Activated CD4-positive, alpha-beta T cell treated with anti-CD3 and anti-CD28 coated beads for 4 hours (primary cell): ENCODE measurements at regions not wholly inside any gene's neighbourhood (a gene's known extent, or its start where the extent isn't known, plus 50 kb on each side); places are given as distances from the start of the nearest gene placed in this dataset.

Source experiments
- DNase-seq, 2 donors: peaks; one replicate each; pipeline ENCODE4 v3.0.0-alpha.2; 2020

DNA sequence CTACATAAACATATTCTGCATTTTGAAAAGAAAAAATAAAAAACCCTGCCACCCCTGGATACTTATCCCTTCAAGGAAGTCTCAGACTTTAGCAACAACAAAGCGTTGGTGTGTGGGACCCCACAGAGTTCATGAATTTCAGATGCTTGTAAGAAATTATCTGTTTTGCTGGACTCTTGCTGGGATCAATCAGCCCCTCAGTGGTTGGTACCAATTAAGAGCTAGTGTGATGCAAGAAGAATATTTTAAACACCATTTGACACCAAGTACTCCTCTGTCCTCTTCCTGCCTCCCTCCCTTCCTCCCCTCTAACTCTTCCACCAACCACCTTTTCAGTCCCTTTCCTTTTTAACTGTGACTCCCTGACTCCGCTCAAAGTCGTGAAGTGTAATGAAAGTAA, 51.5 kb downstream of the SST start:
- no peak for DNase-seq

GRCh38 chr3:187617213-187617612, 53.0 kb downstream of the SST start:
- DNase-seq, result no peak

DNA sequence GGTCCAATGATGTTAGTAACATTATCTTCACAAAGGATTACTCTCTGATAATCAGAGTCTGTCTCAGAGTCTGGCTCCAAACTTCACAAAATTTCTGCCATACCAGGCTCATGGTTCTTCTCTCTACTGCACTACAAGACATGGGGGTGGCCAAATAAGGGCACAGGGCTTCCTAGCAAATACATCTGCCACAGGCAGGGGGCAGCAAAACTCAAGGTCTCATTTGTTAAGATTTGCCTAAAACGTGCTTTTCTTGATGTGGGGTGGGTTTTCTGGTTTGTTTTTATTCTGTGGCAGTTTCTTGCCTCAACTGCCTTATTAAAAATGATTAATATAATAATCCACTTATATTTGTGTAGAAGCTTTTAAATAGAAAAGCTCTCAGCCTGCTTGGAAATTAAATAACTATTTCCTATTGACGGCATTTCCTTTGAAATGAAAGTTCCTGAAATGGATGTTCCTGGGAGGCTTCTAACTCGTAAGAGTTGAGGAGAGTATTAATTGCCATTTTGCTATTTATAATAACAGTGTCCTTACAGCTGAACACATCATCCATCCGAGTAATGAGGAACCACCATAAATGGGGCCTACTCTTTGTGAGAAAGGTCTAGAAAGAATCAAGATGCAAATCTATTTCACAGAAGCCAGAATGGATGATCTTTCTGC, 53.8 kb downstream of the SST start:
- DNase-seq, result peak; percentile 32 to 42

GRCh38 chr3:187615630-187616029, 54.6 kb downstream of the SST start:
- DNase-seq, result no peak

- no peak for DNase-seq
These were observed 57.5 kb downstream of the SST start for GRCh38 chr3:187612656-187613055.

DNA sequence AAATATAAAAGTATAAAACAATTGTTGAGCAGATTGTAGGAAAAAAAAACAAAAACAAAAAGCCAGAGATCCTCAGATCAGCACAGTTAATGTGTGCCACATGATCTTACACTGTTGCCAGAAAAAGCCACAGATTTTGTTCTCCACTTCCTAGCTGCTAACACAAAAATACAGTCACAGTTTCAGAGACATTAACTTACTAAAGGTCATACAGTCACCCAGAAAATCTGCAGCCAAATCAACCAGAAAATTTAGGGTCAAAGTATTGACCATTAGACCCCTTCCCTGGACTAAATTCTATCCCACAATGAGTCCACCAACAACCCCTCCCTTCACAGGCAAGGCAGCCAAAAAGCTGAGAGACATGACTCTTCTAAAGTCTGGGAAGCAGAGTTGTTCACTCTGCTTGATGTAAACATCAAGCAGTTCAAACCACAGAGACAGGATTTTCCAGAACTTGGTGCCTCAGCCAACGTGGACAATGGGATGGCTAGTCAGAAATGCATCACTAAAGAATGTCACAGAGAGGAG, 59.1 kb downstream of the SST start:
- no peak for DNase-seq

GRCh38 chr3:187594272-187594671, 75.9 kb downstream of the SST start:
- DNase-seq, result no peak

DNA sequence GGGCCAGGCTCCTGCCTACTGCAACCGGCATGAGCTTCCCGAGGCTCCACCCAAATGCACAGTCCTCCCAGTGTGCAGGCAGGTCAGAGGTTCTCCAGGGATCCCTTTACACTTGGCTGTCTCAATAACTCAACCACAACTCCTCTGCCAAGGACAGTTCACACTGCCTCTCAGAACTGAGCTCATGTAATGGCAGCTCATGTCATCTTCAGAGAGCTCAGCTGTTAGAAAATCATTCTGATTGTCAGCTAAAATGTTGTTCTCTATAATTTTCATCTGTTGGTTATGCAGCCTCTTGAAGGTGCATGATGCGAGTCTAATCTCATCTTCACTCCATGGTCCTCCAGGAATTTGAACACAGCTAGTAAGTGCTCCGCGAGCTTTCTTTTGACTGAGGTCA, 76.7 kb downstream of the SST start:
- DNase-seq, result no peak

- DNase-seq, result no peak
These were observed 79.2 kb downstream of the SST start for GRCh38 chr3:187590861-187591576.

DNA sequence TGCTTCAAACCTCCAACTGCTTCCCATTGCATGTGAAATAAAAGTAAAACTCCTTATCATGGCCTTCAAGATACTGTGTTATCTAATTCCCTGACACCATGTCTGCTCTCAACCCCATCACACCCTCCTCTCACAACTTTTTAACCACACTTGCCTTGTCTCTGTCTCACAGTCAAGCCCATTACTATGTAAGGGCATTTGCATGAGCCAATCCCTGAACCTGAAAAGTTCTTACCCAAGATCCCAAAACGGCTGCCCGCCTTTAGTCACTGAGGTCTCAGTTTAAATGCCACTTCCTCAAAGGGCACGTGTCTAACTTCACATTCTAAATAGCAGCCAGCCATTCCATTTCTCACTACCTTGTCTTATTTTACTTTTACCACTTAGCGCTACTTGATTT, 83.1 kb downstream of the SST start:
- DNase-seq, result no peak

DNA sequence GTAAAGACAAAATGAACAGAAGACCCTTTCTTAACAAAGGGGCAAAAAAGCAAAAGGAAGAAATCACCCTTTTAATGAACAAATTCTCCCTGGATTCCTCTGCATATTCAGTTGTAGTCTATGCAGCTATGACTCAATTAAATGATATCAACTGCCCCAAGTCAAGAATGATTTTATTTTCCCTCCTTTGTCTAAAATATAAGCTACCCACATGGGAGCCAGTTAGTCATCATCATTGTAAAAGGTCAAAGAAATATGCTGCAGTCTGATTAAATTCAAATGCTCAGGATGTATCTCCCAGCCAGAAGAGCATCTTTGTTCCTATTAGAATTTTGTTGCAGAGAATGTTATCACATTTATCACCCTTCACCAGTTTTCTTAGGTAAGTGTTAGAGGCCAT, 84.0 kb downstream of the SST start:
- DNase-seq, result no peak

DNA sequence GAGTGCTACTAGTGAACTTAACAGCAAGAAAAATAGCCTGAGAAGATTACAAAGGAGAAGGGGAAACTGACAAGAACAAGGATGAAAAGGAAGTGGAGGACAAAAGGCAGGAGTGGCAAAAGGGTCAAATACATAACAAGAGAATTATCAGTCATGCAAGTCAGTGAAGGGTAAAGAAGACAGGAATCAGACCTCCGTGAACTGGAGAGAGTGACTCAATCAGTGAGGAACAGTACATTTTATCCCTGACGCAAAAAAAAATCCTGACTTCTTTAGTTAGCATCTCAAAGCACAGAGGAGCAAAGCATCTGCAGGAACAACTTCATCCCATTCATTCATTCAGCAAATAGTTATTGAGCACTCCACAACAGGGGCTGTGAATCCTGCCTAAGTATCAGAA, 97.8 kb downstream of the SST start:
- DNase-seq, result no peak

- DNase-seq, result no peak
These were observed 98.5 kb downstream of the SST start for GRCh38 chr3:187571701-187572100.

DNA sequence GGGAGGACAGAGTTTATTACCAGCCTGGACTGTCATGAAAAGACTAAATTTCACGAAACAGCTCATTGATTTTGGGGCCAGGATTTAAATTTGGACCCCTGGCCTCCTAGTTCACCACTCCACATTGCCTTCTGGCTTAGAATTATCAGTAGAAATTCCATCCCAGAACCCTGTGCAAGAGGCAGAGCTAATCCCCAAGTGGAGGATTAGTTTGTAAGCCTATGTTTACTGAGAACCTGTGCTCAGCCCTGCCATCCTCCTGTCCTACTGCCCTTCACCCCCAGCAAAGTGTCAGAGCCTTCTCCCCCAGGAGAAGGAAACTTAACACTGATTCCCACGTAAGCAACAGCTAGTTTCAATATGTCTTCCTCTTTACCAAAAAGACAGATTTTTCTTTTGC, 99.4 kb downstream of the SST start:
- DNase-seq, result no peak

DNA sequence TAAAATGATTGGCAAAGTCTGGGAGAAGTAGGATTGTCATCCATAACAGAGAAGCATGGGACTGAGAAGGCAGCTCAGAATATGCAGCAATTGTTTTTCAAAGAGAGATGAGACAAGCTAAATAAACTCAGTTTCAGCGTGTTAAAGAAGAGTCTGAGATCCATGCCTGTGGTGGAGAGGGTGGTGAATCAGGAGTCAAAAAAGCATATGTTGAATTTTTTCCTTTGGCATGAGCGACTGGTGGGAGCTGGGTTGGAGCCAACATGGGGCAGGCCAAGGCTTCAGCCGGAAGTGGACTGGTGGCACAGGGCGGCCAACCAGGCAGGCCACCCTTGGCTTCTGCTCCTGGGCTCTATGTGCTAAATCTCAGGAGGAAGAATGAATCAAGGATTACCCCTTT, 102.0 kb downstream of the SST start:
- no peak for DNase-seq

DNA sequence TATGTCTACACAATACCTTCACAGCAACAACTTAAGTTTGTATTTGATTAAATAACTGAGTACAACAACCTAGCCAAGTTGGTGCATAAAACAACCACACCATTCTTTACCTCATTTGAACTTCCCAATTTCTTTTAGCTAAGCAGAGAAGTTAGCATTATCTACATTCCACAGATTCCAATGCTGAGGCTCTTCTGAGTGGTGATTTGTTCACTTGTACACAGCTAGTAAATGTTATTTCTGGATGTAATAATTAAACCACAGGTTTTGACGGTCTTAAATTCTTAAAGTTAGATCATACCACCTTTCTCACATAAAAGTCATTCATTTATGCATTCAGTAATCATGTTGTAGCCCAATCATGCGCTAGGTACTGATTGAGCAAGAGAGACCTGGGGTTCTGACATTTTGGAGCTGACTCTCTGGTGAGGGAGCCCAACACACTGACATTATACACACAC, 102.5 kb downstream of the SST start:
- DNase-seq, result no peak

DNA sequence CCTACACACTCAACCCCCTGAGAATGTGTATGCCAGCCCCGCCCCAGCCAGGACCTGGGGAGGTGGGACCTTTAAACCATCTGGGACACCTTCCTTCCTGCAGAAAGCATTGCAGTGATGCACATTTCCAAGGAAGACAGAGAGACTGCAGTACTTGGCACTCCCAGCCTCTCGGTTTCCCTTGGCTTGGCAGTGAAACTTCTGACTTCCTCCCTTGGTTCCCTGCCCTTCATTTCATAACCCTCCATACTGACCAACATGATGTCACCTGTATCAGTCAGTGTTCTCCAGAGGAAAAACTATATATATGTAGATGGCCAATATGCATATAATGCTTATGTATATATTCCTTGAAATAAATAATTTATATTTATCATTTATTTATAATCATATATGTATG, 103.2 kb downstream of the SST start:
- no peak for DNase-seq

- DNase-seq, result no peak
These were observed 104.5 kb downstream of the SST start for GRCh38 chr3:187565701-187566100.

DNA sequence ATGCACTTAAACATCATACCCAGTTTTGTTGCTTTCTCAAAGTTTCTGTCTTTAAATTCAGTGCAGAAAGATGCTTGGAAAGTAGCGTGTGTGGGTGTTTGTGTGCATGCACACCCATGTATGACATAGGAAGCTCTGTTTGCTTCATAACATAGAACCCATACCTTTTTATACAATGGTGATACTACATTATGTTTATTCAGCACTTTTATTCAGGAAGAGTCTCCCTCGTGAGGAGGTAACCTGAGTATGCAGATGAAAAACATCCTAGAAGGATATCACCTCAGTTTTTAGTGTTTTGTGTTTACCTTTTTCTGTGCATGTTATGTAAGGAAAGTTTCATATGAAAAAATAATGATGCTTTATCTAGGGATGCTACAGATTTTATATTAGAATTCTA, 111.2 kb downstream of the SST start:
- DNase-seq, result no peak

DNA sequence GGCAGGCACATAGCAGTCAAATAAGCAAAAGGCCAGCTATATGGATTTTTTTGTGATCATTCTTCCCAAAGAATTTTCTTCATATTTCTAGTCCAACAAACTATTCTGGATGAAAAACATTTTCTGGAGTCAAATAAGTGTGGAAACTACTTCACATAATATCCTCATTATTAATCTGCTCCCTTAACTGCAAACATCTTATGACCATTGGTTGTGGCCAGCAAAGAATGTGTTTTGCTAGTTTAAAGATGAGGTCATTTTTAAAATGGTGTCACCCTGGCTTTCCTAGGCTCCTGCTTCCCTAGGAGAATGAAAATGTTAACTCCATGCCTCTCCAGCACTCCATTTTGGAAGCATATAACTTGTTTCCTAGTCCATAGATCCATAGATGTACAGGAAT, 118.8 kb downstream of the SST start:
- no peak for DNase-seq

- DNase-seq, result no peak
These were observed 119.7 kb downstream of the SST start for GRCh38 chr3:187550446-187550845.

GRCh38 chr3:187545366-187545765, 124.8 kb downstream of the SST start:
- DNase-seq, result no peak

DNA sequence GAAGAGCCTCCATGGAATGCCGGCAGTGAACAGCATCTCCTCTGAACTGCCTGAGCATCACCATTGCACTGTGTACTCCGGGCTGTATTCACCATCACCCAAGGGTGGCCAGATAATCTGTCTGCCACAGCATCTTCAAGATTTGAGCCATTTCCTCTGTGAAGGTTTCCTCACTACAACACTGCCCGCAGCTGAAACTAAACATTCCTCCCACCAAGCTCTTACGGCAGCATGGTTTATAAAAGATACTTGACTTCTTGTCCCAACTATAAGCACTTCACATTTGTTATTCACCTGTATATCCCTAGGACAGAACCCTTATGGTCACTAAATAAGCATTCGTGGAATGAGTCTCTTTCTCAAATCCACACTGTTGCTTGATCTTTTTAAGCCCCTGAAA, 125.9 kb downstream of the SST start:
- DNase-seq, result no peak

DNA sequence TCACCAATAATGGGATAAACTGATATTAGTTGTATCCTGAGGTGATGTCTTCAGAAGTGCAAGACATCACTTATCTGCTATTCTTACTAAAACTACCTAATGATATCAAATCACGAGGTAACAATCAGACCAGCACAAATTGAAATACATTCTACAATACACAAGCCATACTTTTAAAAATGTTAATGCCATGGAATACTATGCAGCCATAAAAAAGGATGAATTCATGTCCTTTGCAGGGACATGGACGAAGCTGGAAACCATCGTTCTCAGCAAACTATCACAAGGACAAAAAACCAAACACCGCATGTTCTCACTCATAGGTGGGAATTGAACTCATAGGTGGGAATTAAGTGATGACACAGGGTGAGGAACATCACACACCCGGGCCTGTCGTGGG, 129.3 kb downstream of the SST start:
- DNase-seq, result no peak

DNA sequence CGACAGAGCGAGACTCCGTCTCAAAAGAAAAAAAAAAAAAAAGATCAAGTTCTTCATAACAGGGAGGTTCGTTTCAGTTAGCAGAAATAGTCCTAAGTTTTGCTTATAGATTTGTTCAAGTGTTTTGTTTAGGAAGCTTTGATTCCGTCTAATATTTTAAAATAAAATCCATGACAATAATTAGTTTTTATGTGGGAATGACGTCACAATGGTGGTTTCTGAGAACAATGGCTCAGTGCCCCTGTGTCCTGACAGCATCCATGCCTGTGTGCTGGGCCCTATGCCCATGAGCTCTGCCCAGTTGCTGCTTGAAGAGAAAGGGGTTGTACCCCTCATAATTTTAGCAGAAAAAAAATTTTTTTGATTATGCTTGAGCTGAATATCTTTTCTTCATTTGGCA, 134.0 kb downstream of the SST start:
- DNase-seq, result no peak
